ENCODE measurements at regions not wholly inside any gene's neighbourhood (a gene's known extent, or its start where the extent isn't known, plus 50 kb on each side); places are given as distances from the start of the nearest gene placed in this dataset.
"Not testable (repeated sequence)": the region's sequence is repeated elsewhere in the genome, so short reads cannot be mapped to it uniquely, and the experiment has no call there.

- DNase-seq (ENCODE audit: low spot score), result no peak
Measured at GRCh38 chr9:89839449-89839848, 234.6 kb downstream of the GADD45G start.

GRCh38 chr9:89839952-89840351 lies 235.1 kb downstream of the GADD45G start:
- DNase-seq (ENCODE audit: low spot score), result no peak

GRCh38 chr9:89841456-89841855 lies 236.6 kb downstream of the GADD45G start:
- DNase-seq (ENCODE audit: low spot score), result no peak

- no peak for DNase-seq (ENCODE audit: low spot score)
Measured at GRCh38 chr9:89842267-89842768, 237.5 kb downstream of the GADD45G start.

GRCh38 chr9:89843074-89843473 lies 238.3 kb downstream of the GADD45G start:
- DNase-seq (ENCODE audit: low spot score), result no peak

- DNase-seq (ENCODE audit: low spot score), result no peak
Measured at GRCh38 chr9:89843591-89843990, 238.8 kb downstream of the GADD45G start.

- DNase-seq (ENCODE audit: low spot score), result no peak
Measured at GRCh38 chr9:89844075-89844474, 239.3 kb downstream of the GADD45G start.

- no peak for DNase-seq (ENCODE audit: low spot score)
Measured at GRCh38 chr9:89844535-89844934, 239.7 kb downstream of the GADD45G start.

- no peak for DNase-seq (ENCODE audit: low spot score)
Measured at GRCh38 chr9:89845321-89845720, 240.5 kb downstream of the GADD45G start.

GRCh38 chr9:89845862-89846261 lies 241.1 kb downstream of the GADD45G start:
- DNase-seq (ENCODE audit: low spot score), result no peak

- no peak for DNase-seq (ENCODE audit: low spot score)
Measured at GRCh38 chr9:89848060-89849040, 243.5 kb downstream of the GADD45G start.

- no peak for DNase-seq (ENCODE audit: low spot score)
Measured at GRCh38 chr9:89849096-89849495, 244.3 kb downstream of the GADD45G start.

- DNase-seq (ENCODE audit: low spot score), result no peak
Measured at GRCh38 chr9:89850153-89850552, 245.3 kb downstream of the GADD45G start.

GRCh38 chr9:89850631-89851325 lies 246.0 kb downstream of the GADD45G start:
- DNase-seq (ENCODE audit: low spot score), result peak; percentile 27

GRCh38 chr9:89853161-89853560 lies 248.3 kb downstream of the GADD45G start:
- no peak for DNase-seq (ENCODE audit: low spot score)

- DNase-seq (ENCODE audit: low spot score), result no peak
Measured at GRCh38 chr9:89853931-89854330, 249.1 kb downstream of the GADD45G start.

GRCh38 chr9:89854715-89855475 lies 250.1 kb downstream of the GADD45G start:
- DNase-seq (ENCODE audit: low spot score), result no peak

GRCh38 chr9:89856296-89856695 lies 251.5 kb downstream of the GADD45G start:
- not testable (repeated sequence) for DNase-seq (ENCODE audit: low spot score)

- DNase-seq (ENCODE audit: low spot score), result not testable (repeated sequence)
Measured at GRCh38 chr9:89856950-89857349, 252.1 kb downstream of the GADD45G start.

- not testable (repeated sequence) for DNase-seq (ENCODE audit: low spot score)
Measured at GRCh38 chr9:89859842-89860241, 255.0 kb downstream of the GADD45G start.

- DNase-seq (ENCODE audit: low spot score), result not testable (repeated sequence)
Measured at GRCh38 chr9:89861371-89861770, 256.6 kb downstream of the GADD45G start.

- DNase-seq (ENCODE audit: low spot score), result no peak
Measured at GRCh38 chr9:89862316-89862715, 257.5 kb downstream of the GADD45G start.

All from H4 (cell line).